ENCODE measurements at regions not wholly inside any gene's neighbourhood (a gene's known extent, or its start where the extent isn't known, plus 50 kb on each side); places are given as distances from the start of the nearest gene placed in this dataset.

DNA sequence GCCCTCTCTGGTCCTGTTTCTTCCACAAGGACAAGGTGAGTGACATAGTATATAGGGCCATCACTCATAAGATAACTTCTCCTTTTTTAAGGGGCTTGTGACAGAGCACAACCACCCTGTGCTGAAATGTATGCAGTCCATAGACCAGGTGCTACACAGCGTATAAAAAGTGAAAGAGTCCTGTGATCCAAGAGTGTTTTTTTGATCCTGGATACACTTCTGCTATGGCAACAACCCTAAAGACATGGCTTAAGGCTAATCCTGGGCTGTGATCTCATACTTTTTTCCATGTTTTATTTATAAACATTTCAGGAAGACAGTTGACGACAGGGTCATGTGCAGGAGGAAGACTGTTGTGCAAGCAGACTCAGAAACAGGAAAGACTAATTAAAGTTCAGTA, 400.5 kb upstream of the TCF4 start:
- no peak for ATAC-seq
- ChIA-PET POLR2A (no interaction called here), CTCF (no interaction called here)
- no peaks in the 10 kb centered on the region for H3K4me1 ChIP-seq (ENCODE audit: control insufficient read depth, insufficient read depth, low read length)
- H3K36me3 ChIP-seq (ENCODE audit: control insufficient read depth, insufficient read depth, low read length) = no peaks in the 10 kb centered on the region
- DNase-seq (ENCODE audit: low read depth, low spot score) = no peak
- H3K27me3 ChIP-seq (ENCODE audit: control insufficient read depth, insufficient read depth, low read length) = no peaks in the 10 kb centered on the region
- in situ Hi-C loops (cut with HindIII; ENCODE audit: low pct_unique_long_range_greater_than_20kb, low sequenced_read_pairs) (no loop called here), intact Hi-C loops (cut with micrococcal nuclease; ENCODE audit: unreplicated experiment) (no loop called here)
- no peaks in the 10 kb centered on the region for H3K9me3 ChIP-seq (ENCODE audit: control insufficient read depth, insufficient read depth, low read depth, low read length)
- no peak overlapping the region for H3K27ac ChIP-seq (ENCODE audit: low read length)
- no peak overlapping the region for H3K4me3 ChIP-seq (ENCODE audit: low read depth in 2 of 2, low read length in 2 of 2)
- no TSS peak for BruUV-seq (replicated peaks)
- TF ChIP-seq SIN3A (IDR thresholded peaks at IDR 0.05; ENCODE audit: borderline replicate concordance, insufficient read depth, low read depth, low read length) = no peak
- TF ChIP-seq, protein P1, sequence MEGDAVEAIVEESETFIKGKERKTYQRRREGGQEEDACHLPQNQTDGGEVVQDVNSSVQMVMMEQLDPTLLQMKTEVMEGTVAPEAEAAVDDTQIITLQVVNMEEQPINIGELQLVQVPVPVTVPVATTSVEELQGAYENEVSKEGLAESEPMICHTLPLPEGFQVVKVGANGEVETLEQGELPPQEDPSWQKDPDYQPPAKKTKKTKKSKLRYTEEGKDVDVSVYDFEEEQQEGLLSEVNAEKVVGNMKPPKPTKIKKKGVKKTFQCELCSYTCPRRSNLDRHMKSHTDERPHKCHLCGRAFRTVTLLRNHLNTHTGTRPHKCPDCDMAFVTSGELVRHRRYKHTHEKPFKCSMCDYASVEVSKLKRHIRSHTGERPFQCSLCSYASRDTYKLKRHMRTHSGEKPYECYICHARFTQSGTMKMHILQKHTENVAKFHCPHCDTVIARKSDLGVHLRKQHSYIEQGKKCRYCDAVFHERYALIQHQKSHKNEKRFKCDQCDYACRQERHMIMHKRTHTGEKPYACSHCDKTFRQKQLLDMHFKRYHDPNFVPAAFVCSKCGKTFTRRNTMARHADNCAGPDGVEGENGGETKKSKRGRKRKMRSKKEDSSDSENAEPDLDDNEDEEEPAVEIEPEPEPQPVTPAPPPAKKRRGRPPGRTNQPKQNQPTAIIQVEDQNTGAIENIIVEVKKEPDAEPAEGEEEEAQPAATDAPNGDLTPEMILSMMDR (IDR thresholded peaks at IDR 0.05) = no peak
- TF ChIP-seq, protein P2, sequence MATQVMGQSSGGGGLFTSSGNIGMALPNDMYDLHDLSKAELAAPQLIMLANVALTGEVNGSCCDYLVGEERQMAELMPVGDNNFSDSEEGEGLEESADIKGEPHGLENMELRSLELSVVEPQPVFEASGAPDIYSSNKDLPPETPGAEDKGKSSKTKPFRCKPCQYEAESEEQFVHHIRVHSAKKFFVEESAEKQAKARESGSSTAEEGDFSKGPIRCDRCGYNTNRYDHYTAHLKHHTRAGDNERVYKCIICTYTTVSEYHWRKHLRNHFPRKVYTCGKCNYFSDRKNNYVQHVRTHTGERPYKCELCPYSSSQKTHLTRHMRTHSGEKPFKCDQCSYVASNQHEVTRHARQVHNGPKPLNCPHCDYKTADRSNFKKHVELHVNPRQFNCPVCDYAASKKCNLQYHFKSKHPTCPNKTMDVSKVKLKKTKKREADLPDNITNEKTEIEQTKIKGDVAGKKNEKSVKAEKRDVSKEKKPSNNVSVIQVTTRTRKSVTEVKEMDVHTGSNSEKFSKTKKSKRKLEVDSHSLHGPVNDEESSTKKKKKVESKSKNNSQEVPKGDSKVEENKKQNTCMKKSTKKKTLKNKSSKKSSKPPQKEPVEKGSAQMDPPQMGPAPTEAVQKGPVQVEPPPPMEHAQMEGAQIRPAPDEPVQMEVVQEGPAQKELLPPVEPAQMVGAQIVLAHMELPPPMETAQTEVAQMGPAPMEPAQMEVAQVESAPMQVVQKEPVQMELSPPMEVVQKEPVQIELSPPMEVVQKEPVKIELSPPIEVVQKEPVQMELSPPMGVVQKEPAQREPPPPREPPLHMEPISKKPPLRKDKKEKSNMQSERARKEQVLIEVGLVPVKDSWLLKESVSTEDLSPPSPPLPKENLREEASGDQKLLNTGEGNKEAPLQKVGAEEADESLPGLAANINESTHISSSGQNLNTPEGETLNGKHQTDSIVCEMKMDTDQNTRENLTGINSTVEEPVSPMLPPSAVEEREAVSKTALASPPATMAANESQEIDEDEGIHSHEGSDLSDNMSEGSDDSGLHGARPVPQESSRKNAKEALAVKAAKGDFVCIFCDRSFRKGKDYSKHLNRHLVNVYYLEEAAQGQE (IDR thresholded peaks at IDR 0.05; ENCODE audit: insufficient read depth in 1 of 2, low read depth in 2 of 2, low read length in 1 of 2) = no peak
- TF ChIP-seq POLR2AphosphoS5 (IDR thresholded peaks at IDR 0.05; ENCODE audit: low read depth, low read length) = no peak
- TF ChIP-seq TCF7L2 (IDR thresholded peaks at IDR 0.05; ENCODE audit: low read depth, low read length) = no peak

DNA sequence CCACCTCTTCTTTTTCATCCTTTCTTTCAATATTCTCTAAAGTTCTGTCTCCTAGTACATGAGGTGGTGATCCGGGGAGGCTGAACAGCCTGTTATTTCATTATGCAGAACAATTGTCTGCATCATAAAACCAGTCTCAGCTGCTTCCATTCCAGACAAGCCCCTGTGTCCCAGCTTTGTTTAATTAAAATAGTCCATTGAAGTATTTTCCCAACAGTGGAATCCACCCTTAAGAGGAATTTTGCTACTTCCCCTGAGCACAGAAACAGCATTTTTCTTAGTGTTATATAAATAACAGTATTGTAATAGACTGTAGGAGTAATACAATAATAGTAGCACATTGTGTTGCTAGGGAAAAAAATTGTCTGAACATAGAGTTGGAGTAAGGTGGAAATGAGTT, 395.4 kb upstream of the TCF4 start:
- DNase-seq (ENCODE audit: low read depth, low spot score) = no peak
- intact Hi-C loops (cut with micrococcal nuclease; ENCODE audit: unreplicated experiment) = no loop called here
- BruUV-seq (replicated peaks) = no TSS peak
- H3K4me1 ChIP-seq (ENCODE audit: control insufficient read depth, insufficient read depth, low read length) = no peaks in the 10 kb centered on the region
- H3K36me3 ChIP-seq (ENCODE audit: control insufficient read depth, insufficient read depth, low read length) = no peaks in the 10 kb centered on the region
- ChIA-PET CTCF (no interaction called here), POLR2A (no interaction called here)
- H3K9me3 ChIP-seq (ENCODE audit: control insufficient read depth, insufficient read depth, low read depth, low read length) = no peaks in the 10 kb centered on the region
- in situ Hi-C loops (cut with HindIII; ENCODE audit: low pct_unique_long_range_greater_than_20kb, low sequenced_read_pairs) = no loop called here
- no peaks in the 10 kb centered on the region for H3K27me3 ChIP-seq (ENCODE audit: control insufficient read depth, insufficient read depth, low read length)
- H3K27ac ChIP-seq (ENCODE audit: low read length) = no peak overlapping the region
- TF ChIP-seq, protein P1 (IDR thresholded peaks at IDR 0.05) = no peak
- no peak for TF ChIP-seq POLR2AphosphoS5 (IDR thresholded peaks at IDR 0.05; ENCODE audit: low read depth, low read length)
- TF ChIP-seq, protein P2 (IDR thresholded peaks at IDR 0.05; ENCODE audit: insufficient read depth in 1 of 2, low read depth in 2 of 2, low read length in 1 of 2) = no peak
- no peak for TF ChIP-seq SIN3A (IDR thresholded peaks at IDR 0.05; ENCODE audit: borderline replicate concordance, insufficient read depth, low read depth, low read length)
- TF ChIP-seq TCF7L2 (IDR thresholded peaks at IDR 0.05; ENCODE audit: low read depth, low read length) = no peak
- H3K4me3 ChIP-seq (ENCODE audit: low read depth in 2 of 2, low read length in 2 of 2) = no peak overlapping the region
- ATAC-seq = no peak

Data from Panc1 (cell line).